NCI-H1092 (cell line): ENCODE measurements at regions not wholly inside any gene's neighbourhood (a gene's known extent, or its start where the extent isn't known, plus 50 kb on each side); places are given as distances from the start of the nearest gene placed in this dataset.
"Not testable (repeated sequence)": the region's sequence is repeated elsewhere in the genome, so short reads cannot be mapped to it uniquely, and the experiment has no call there.

Source experiments
- DNase-seq: peaks from one replicate; lab custom pipeline; 2025; lab: John Stamatoyannopoulos, UW

- no peak for DNase-seq
Observed at GRCh38 chr10:8310930-8311329, 256.4 kb downstream of the GATA3 start.

GRCh38 chr10:8311526-8312070 is 257.1 kb downstream of the GATA3 start:
- DNase-seq, result no peak

GRCh38 chr10:8312079-8312478 is 257.6 kb downstream of the GATA3 start:
- no peak for DNase-seq

GRCh38 chr10:8312781-8313180 is 258.3 kb downstream of the GATA3 start:
- peak; percentile 4 for DNase-seq

- DNase-seq, result no peak
Observed at GRCh38 chr10:8314486-8314885, 260.0 kb downstream of the GATA3 start.

GRCh38 chr10:8315619-8316021 is 261.1 kb downstream of the GATA3 start:
- no peak for DNase-seq

GRCh38 chr10:8316284-8316683 is 261.8 kb downstream of the GATA3 start:
- no peak for DNase-seq

GRCh38 chr10:8318429-8318828 is 263.9 kb downstream of the GATA3 start:
- DNase-seq, result not testable (repeated sequence)

- DNase-seq, result no peak
Observed at GRCh38 chr10:8318956-8319355, 264.5 kb downstream of the GATA3 start.

GRCh38 chr10:8319704-8320103 is 265.2 kb downstream of the GATA3 start:
- no peak for DNase-seq

- peak; percentile 50 for DNase-seq
Observed at GRCh38 chr10:8321990-8322389, 267.5 kb downstream of the GATA3 start.

GRCh38 chr10:8323428-8324054 is 269.1 kb downstream of the GATA3 start:
- DNase-seq, result no peak

GRCh38 chr10:8325024-8325980 is 270.8 kb downstream of the GATA3 start:
- no peak for DNase-seq

GRCh38 chr10:8326396-8327139 is 272.1 kb downstream of the GATA3 start:
- no peak for DNase-seq

GRCh38 chr10:8327140-8327423 is 272.6 kb downstream of the GATA3 start:
- DNase-seq, result no peak

- no peak for DNase-seq
Observed at GRCh38 chr10:8331387-8331786, 276.9 kb downstream of the GATA3 start.

GRCh38 chr10:8331896-8332729 is 277.6 kb downstream of the GATA3 start:
- DNase-seq, result no peak

- no peak for DNase-seq
Observed at GRCh38 chr10:8332730-8333111, 278.2 kb downstream of the GATA3 start.

GRCh38 chr10:8334631-8335030 is 280.1 kb downstream of the GATA3 start:
- DNase-seq, result no peak

GRCh38 chr10:8336629-8337331 is 282.3 kb downstream of the GATA3 start:
- no peak for DNase-seq

GRCh38 chr10:8337332-8337651 is 282.8 kb downstream of the GATA3 start:
- DNase-seq, result no peak
